HFFc6 (cell line): ENCODE measurements at regions not wholly inside any gene's neighbourhood (a gene's known extent, or its start where the extent isn't known, plus 50 kb on each side); places are given as distances from the start of the nearest gene placed in this dataset.

Experiments used
- DNase-seq: peaks from one replicate; pipeline ENCODE4 v3.0.0-alpha.2; 2018
- H3K27ac Mint-ChIP-seq: 2 replicates; pipeline ENCODE4 v1.8.0; 2020; ENCODE audit warnings: mild to moderate bottlenecking, mixed read lengths
- H3K27me3 Mint-ChIP-seq: 2 replicates; pipeline ENCODE4 v1.8.0; 2021; ENCODE audit warnings: mild to moderate bottlenecking, moderate library complexity, mixed read lengths; ENCODE audit not compliant: insufficient read depth
- H3K36me3 Mint-ChIP-seq: 2 replicates; pipeline ENCODE4 v1.8.0; 2021; ENCODE audit warnings: low read depth, mixed read lengths
- H3K4me1 Mint-ChIP-seq: 2 replicates; pipeline ENCODE4 v1.8.0; 2020; ENCODE audit warnings: low read depth, mixed read lengths
- H3K4me3 Mint-ChIP-seq: 2 replicates; pipeline ENCODE4 v1.8.0; 2020; ENCODE audit warnings: mild to moderate bottlenecking, moderate library complexity, mixed read lengths
- H3K9me3 Mint-ChIP-seq: 2 replicates; pipeline ENCODE4 v1.8.0; 2020; ENCODE audit warnings: mild to moderate bottlenecking, mixed read lengths
- CTCF ChIP-seq: fragments of 200-600 bp; sonication (generic); IDR thresholded peaks from 2 replicates; pipeline ENCODE4 v1.5.0; 2021; ENCODE audit warnings: antibody characterized with exemption, mild to moderate bottlenecking

GRCh38 chr9:90948156-90948555, 146.5 kb downstream of the SYK start:
- no peak for TF ChIP-seq CTCF
- no peak for DNase-seq
- H3K9me3 Mint-ChIP-seq = no peaks in the 10 kb centered on the region
- H3K4me1 Mint-ChIP-seq = peaks cover 11% of the 10 kb centered on the region
- no peak overlapping the region for H3K4me3 Mint-ChIP-seq
- H3K36me3 Mint-ChIP-seq = no peaks in the 10 kb centered on the region
- peaks cover 31% of the 10 kb centered on the region for H3K27me3 Mint-ChIP-seq
- no peak overlapping the region for H3K27ac Mint-ChIP-seq

GRCh38 chr9:90950600-90950999, 149.0 kb downstream of the SYK start:
- Mint-ChIP-seq H3K36me3 (no peaks in the 10 kb centered on the region), H3K4me3 (no peak overlapping the region), H3K27ac (no peak overlapping the region), H3K4me1 (peaks cover 12% of the 10 kb centered on the region), H3K9me3 (no peaks in the 10 kb centered on the region), H3K27me3 (peaks cover 28% of the 10 kb centered on the region)
- no peak for TF ChIP-seq CTCF
- no peak for DNase-seq

GRCh38 chr9:90953200-90953599, 151.6 kb downstream of the SYK start:
- Mint-ChIP-seq H3K4me3 (no peak overlapping the region), H3K27me3 (peaks cover 12% of the 10 kb centered on the region), H3K36me3 (no peaks in the 10 kb centered on the region), H3K27ac (no peak overlapping the region), H3K4me1 (peaks cover 28% of the 10 kb centered on the region), H3K9me3 (no peaks in the 10 kb centered on the region)
- no peak for TF ChIP-seq CTCF
- no peak for DNase-seq

- H3K4me3 Mint-ChIP-seq = no peak overlapping the region
- peaks cover 12% of the 10 kb centered on the region for H3K27me3 Mint-ChIP-seq
- no peaks in the 10 kb centered on the region for H3K9me3 Mint-ChIP-seq
- H3K36me3 Mint-ChIP-seq = no peaks in the 10 kb centered on the region
- H3K27ac Mint-ChIP-seq = no peak overlapping the region
- peaks cover 28% of the 10 kb centered on the region for H3K4me1 Mint-ChIP-seq
- no peak for TF ChIP-seq CTCF
- DNase-seq = no peak
Observed at GRCh38 chr9:90953805-90954204, 152.2 kb downstream of the SYK start.

GRCh38 chr9:90956026-90956810, 154.6 kb downstream of the SYK start:
- Mint-ChIP-seq H3K4me1 (peaks cover 25% of the 10 kb centered on the region), H3K27ac (0 out of 2 replicates have a peak overlapping the region, but pooled peaks have one; percentile 9), H3K9me3 (no peaks in the 10 kb centered on the region), H3K27me3 (peaks cover 6% of the 10 kb centered on the region), H3K36me3 (no peaks in the 10 kb centered on the region), H3K4me3 (no peak overlapping the region)
- peak; percentile 35 for DNase-seq
- no peak for TF ChIP-seq CTCF
